LNCaP clone FGC (cell line): ENCODE measurements at regions not wholly inside any gene's neighbourhood (a gene's known extent, or its start where the extent isn't known, plus 50 kb on each side); places are given as distances from the start of the nearest gene placed in this dataset.

Experiments
- DNase-seq: peaks from one replicate; pipeline ENCODE4 v3.0.0-alpha.2; 2011; ENCODE audit warnings: low read depth
- H3K4me3 ChIP-seq: 2 replicates; pipeline ENCODE4 v1.5.1; 2011; ENCODE audit warnings: mild to moderate bottlenecking, low read depth, low read length, control low read depth
- CTCF ChIP-seq: IDR thresholded peaks from 2 replicates; pipeline ENCODE4 v1.5.1; 2012; ENCODE audit warnings: mild to moderate bottlenecking; ENCODE audit not compliant: control insufficient read depth, insufficient read depth; ENCODE audit errors: extremely low read depth

- no peak overlapping the region for H3K4me3 ChIP-seq
- no peak for DNase-seq
- no peak for TF ChIP-seq CTCF
These were observed 964.8 kb upstream of the SLIT2 start for GRCh38 chr4:19286924-19287323.

- TF ChIP-seq CTCF, result no peak
- no peak for DNase-seq
- H3K4me3 ChIP-seq, result no peak overlapping the region
These were observed 966.6 kb upstream of the SLIT2 start for GRCh38 chr4:19285146-19285545.

- DNase-seq, result no peak
- no peak overlapping the region for H3K4me3 ChIP-seq
- TF ChIP-seq CTCF, result no peak
These were observed 973.0 kb upstream of the SLIT2 start for GRCh38 chr4:19278665-19279064.

GRCh38 chr4:19266566-19266965 lies 985.1 kb upstream of the SLIT2 start:
- TF ChIP-seq CTCF, result no peak
- no peak for DNase-seq
- no peak overlapping the region for H3K4me3 ChIP-seq

- DNase-seq, result no peak
- no peak for TF ChIP-seq CTCF
- H3K4me3 ChIP-seq, result no peak overlapping the region
These were observed 989.2 kb upstream of the SLIT2 start for GRCh38 chr4:19262467-19262866.

GRCh38 chr4:19260346-19260745 lies 991.4 kb upstream of the SLIT2 start:
- DNase-seq, result no peak
- no peak for TF ChIP-seq CTCF

GRCh38 chr4:19259920-19260319 lies 991.8 kb upstream of the SLIT2 start:
- no peak for TF ChIP-seq CTCF
- no peak overlapping the region for H3K4me3 ChIP-seq
- DNase-seq, result no peak

More at GRCh38 chr4:19260346-19260745, 991.4 kb upstream of the SLIT2 start:
- H3K4me3 ChIP-seq, result no peak overlapping the region
